HG02870 (cell line): ENCODE measurements at regions not wholly inside any gene's neighbourhood (a gene's known extent, or its start where the extent isn't known, plus 50 kb on each side); places are given as distances from the start of the nearest gene placed in this dataset.
"Not testable (repeated sequence)": the region's sequence is repeated elsewhere in the genome, so short reads cannot be mapped to it uniquely, and the experiment has no call there.

ENCODE experiments used
- ATAC-seq: cut with Tn5 transposase; IDR thresholded peaks from one replicate; pipeline ENCODE4 v1.9.1; 2021; ENCODE audit warnings: mild to moderate bottlenecking, moderate library complexity; ENCODE audit not compliant: unreplicated experiment

DNA sequence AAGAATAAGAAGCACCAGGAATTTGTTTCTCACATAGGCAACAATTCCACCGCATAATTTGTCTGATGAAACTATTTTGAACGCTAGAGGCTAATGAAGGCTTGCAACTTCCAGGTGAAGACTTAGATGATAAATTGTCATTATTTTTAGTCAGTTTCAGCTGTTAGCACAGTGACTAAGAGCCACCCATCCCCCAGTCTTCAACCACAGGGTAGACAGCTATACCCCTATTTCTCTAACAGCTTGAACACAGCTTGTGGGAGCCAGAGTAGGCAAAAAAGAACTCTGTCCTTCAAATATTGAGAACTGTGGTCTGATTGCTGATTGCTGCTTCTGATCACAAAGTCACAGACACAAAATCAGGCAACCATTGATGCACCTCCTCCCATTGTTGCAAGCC is 1124.8 kb upstream of the PRR20A start:
- no peak for ATAC-seq

DNA sequence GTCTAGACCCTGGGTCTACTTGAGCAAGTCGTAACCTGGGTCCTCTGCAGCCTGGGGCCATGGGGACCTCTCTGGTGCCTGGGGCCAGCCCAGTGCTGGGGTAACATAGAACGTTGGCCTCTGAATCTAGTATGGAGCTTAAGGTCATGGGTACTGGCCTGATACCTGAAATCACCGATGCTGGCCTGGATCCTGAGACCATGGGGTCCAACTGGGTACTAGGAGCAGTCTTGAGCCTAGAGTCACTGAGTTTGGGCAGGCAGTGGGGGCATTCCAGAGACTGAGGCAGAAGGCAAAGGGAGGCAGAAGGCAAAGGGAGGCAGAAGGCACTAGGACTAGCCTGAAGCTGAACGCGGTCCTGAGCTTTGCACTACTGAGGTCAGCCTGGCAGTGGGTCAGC is 1121.1 kb upstream of the PRR20A start:
- no peak for ATAC-seq

GRCh38 chr13:56020425-56020824 is 1120.3 kb upstream of the PRR20A start:
- ATAC-seq, result no peak

GRCh38 chr13:56039992-56040391 is 1100.7 kb upstream of the PRR20A start:
- no peak for ATAC-seq

DNA sequence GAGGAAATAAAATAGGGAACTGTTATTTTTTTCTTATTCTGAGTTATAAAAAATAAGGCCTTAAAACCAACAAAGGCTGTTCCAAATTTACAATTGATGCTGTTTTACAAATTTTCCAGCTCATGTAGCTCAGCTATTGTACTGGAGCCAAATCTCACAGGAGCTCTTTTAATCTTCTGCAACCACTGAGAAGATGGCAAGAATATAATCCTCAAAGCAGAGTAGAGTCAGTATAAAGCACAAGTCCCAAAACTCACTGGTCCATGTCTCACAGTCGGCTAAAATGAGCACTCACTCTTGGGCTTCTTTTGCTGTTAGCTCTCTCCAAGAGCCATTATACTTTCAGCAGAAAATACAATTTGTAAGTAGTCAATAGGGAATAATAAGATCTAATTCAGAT is 1074.4 kb upstream of the PRR20A start:
- no peak for ATAC-seq

- no peak for ATAC-seq
Observed at GRCh38 chr13:56102641-56103040, 1038.1 kb upstream of the PRR20A start.

DNA sequence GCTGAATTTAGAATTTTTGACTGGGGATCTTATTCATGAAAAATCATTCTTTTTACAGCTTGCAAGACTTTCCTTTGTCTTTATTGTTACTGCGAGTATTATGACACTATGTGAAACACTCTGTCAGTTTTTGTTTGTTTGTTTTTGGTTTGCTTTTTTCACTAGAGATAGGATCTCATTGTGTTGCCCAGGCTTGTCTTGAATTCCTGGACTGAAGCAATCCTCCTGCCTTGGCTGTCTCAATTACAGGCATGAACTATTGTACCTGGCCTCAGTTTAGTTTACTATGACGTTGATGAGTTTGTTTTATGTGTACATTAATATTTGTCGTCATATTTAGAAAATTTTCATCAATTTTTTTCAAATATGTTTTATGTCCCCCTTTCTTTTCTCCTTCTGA is 1030.0 kb upstream of the PRR20A start:
- ATAC-seq, result no peak

GRCh38 chr13:56134524-56134923 is 1006.2 kb upstream of the PRR20A start:
- ATAC-seq, result no peak

GRCh38 chr13:56166864-56167263 is 973.9 kb upstream of the PRR20A start:
- ATAC-seq, result no peak

- no peak for ATAC-seq
Observed at GRCh38 chr13:56168581-56168980, 972.1 kb upstream of the PRR20A start.

DNA sequence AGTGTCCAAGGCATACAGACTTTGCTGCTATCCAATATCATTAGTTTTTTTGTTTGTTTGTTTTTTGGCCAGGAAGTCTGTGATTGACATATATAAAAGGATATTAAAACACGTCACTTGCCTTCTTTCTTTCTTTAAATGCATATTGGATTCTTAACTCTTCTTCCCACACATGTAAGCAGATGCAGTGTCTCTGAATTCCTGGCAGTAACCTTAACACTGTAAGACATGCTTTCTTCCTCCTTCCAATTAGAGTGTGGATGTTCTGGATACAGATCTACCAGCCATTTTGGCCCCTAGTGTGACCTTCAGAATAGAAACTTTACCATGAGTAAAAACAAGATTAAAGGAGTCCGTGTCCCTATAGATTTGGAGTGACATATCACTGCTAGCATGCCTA is 967.4 kb upstream of the PRR20A start:
- ATAC-seq, result no peak

GRCh38 chr13:56182598-56182997 is 958.1 kb upstream of the PRR20A start:
- no peak for ATAC-seq

GRCh38 chr13:56187331-56187730 is 953.4 kb upstream of the PRR20A start:
- ATAC-seq, result no peak

GRCh38 chr13:56188582-56188981 is 952.1 kb upstream of the PRR20A start:
- not testable (repeated sequence) for ATAC-seq

- ATAC-seq, result no peak
Observed at GRCh38 chr13:56189439-56189838, 951.3 kb upstream of the PRR20A start.

GRCh38 chr13:56189978-56190377 is 950.7 kb upstream of the PRR20A start:
- no peak for ATAC-seq

DNA sequence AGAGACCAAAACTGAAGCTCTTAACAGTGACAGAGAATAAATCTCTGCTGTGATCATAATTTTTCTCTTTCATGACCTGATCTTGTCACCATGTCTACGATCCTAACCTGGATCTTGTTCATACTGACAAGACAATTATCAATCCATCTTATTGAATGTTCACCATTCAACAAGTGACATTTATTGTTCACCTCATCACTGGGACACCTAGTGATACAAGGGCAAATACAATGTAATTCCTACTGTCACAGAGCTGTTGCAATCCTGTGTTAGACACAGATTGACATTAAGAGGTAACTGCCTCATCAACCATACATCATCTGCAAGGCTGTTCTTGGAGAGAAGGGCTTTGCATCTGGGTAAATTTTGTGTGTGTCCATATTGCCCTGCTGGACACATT is 942.4 kb upstream of the PRR20A start:
- ATAC-seq, result no peak

GRCh38 chr13:56201834-56202233 is 938.9 kb upstream of the PRR20A start:
- no peak for ATAC-seq

DNA sequence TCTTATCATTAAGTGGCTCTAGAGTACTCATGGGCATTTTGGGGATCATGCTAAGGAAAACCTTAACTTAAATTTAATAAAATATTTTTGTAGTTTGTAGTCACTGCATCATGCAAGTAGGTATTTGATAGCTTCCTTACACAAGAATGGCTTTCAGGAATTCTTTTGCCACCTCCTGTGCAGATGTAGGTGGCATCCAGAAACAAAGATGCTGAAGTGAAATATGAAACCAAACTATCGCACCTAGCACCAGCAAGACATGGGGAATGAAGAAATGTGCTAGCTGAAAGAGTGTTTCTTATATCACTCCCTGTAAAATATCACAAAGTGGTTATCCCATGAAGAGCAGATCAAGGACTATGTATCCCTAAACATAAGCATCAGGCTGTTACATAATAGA is 924.5 kb upstream of the PRR20A start:
- no peak for ATAC-seq

DNA sequence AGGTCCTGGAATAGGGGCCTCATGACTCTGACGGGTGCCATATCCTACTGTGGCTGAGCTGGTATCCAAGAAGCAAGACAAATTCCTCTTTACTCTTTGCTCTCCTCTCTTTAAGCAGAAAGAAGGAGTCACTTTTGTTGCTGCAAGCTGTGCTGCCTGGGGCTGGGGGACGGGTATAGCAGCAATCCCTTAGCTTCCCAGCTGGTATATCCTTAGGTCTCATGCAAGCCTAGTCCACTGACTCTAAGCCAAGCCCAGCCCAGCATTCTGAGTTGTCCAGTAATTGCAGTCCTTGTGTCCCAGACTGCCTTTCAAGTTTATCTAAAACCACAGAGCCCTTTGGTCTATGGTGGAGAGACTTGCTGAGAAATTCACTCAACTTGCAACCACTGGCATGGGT is 893.0 kb upstream of the PRR20A start:
- no peak for ATAC-seq

DNA sequence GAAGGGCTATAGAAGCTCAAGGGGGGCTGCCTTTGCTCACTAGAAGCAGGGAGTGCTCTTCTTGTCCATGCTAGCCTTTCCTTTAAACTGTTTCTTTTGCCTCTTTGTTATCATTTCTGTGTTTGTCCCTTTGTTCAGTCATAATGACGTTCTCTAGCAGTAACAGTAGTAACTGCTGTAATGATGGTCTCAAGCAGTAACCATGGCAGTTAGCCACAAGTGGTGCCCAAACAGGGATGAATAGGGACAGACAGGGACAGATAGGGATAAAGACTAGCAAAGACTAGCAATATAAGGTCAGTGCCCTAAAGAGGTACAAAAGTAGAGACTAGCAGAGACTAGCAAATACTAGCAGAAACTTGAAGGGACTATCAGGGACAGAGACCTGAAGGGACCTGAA is 869.0 kb upstream of the PRR20A start:
- ATAC-seq, result no peak

DNA sequence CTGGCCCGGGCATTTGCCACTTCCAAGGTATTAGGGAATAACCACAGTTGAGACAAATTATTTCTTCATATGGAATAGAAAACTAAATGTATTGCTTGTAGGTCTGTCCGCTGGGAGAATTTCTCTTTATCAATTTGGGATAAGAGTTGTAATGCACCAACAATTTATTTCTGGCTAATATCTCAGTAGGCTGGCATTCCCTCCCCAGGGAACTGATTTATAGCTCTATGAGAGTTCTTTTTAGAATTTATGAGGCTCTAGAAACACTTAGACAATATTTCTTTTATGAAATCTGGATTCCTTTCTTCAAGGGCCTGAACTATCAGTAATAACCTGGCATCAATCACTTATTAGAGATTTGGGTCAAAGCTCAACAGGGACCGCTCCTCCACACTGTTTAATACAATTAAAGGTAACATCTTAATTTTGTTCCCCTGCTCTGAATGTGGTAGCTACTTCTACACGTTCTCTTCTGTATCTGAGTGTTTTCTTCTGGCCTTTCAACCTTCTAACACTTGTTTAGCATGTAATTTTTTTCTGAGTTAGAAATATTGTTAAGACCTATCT is 857.4 kb upstream of the PRR20A start:
- ATAC-seq, result no peak

- no peak for ATAC-seq
Observed at GRCh38 chr13:56299650-56300049, 841.1 kb upstream of the PRR20A start.

- ATAC-seq, result no peak
Observed at GRCh38 chr13:56314765-56315164, 826.0 kb upstream of the PRR20A start.
